Keratinocyte (primary cell): ENCODE measurements at regions not wholly inside any gene's neighbourhood (a gene's known extent, or its start where the extent isn't known, plus 50 kb on each side); places are given as distances from the start of the nearest gene placed in this dataset.
"Not testable (repeated sequence)": the region's sequence is repeated elsewhere in the genome, so short reads cannot be mapped to it uniquely, and the experiment has no call there.

ENCODE experiments used
- DNase-seq: peaks from one replicate; pipeline ENCODE4 v3.0.0-alpha.2; 2011; ENCODE audit warnings: low read depth, missing footprints, low spot score
- FAIRE-seq: peaks from 2 replicates; lab custom pipeline; 2011; peaks lifted over from hg19 to GRCh38; lab: Jason Lieb, UNC
- H2AFZ ChIP-seq: 2 replicates; pipeline ENCODE4 v1.6.0; 2012; ENCODE audit warnings: low read length, control low read depth, inconsistent platforms; ENCODE audit not compliant: control insufficient read depth
- H3K27ac ChIP-seq: 2 replicates; pipeline ENCODE4 v1.5.1; 2011; ENCODE audit warnings: low read length; ENCODE audit not compliant: control insufficient read depth, insufficient read depth
- H3K27me3 ChIP-seq: 3 replicates; pipeline ENCODE4 v1.6.0; 2011; ENCODE audit warnings: low read length; ENCODE audit not compliant: control insufficient read depth, insufficient read depth; ENCODE audit errors: extremely low read depth
- H3K36me3 ChIP-seq, 2 experiments: 2 replicates in 1 of 2; 3 replicates in 1 of 2; pipeline ENCODE4 v1.5.1; 2011; ENCODE audit warnings: low read length in 2 of 2, mild to moderate bottlenecking in 1 of 2; ENCODE audit not compliant: control insufficient read depth in 2 of 2, insufficient read depth in 2 of 2; ENCODE audit errors: extremely low read depth in 1 of 2
- H3K4me1 ChIP-seq: 3 replicates; pipeline ENCODE4 v1.5.1; 2011; ENCODE audit warnings: low read length; ENCODE audit not compliant: control insufficient read depth, insufficient read depth; ENCODE audit errors: extremely low read depth
- H3K4me2 ChIP-seq: 3 replicates; pipeline ENCODE4 v1.6.0; 2011; ENCODE audit warnings: low read depth, low read length; ENCODE audit not compliant: control insufficient read depth, insufficient read depth; ENCODE audit errors: extremely low read depth
- H3K4me3 ChIP-seq, 3 experiments: fragments of 200-600 bp in 1 of 3; sonication (generic) in 1 of 3; 2 replicates in 2 of 3; 3 replicates in 1 of 3; pipeline ENCODE4 v1.5.1; 2011 to 2016; ENCODE audit warnings: low read length in 3 of 3, mild to moderate bottlenecking in 3 of 3, control low read depth in 2 of 3, inconsistent platforms in 1 of 3, low read depth in 1 of 3, mixed read lengths in 1 of 3, mixed run types in 1 of 3, moderate library complexity in 1 of 3; ENCODE audit not compliant: control insufficient read depth in 2 of 3, insufficient read depth in 2 of 3; ENCODE audit errors: extremely low read depth in 1 of 3
- H3K79me2 ChIP-seq: 2 replicates; pipeline ENCODE4 v1.6.0; 2012; ENCODE audit warnings: low read length; ENCODE audit not compliant: control insufficient read depth, insufficient read depth
- H3K9ac ChIP-seq: 3 replicates; pipeline ENCODE4 v1.6.0; 2011; ENCODE audit warnings: low read length; ENCODE audit not compliant: control insufficient read depth, insufficient read depth; ENCODE audit errors: extremely low read depth
- H3K9me1 ChIP-seq: 3 replicates; pipeline ENCODE4 v1.6.0; 2011; ENCODE audit warnings: low read length; ENCODE audit not compliant: control insufficient read depth, insufficient read depth; ENCODE audit errors: extremely low read depth
- H3K9me3 ChIP-seq: 2 replicates; pipeline ENCODE4 v1.5.1; 2012; ENCODE audit warnings: low read depth, low read length; ENCODE audit not compliant: control insufficient read depth
- H4K20me1 ChIP-seq: 3 replicates; pipeline ENCODE4 v1.6.0; 2011; ENCODE audit warnings: low read length; ENCODE audit not compliant: control insufficient read depth, insufficient read depth; ENCODE audit errors: extremely low read depth
- EZH2 ChIP-seq: IDR thresholded peaks from one replicate; pipeline ENCODE4 v1.6.1; 2012; ENCODE audit warnings: inconsistent platforms, mild to moderate bottlenecking, low read length, moderate library complexity
- dilution Hi-C: fragments of 300-500 bp; cut with MboI; formaldehyde crosslinking; loops from one replicate; pipeline ENCODE4 v1.7.0; 2020; ENCODE audit warnings: low sequenced_read_pairs; ENCODE audit not compliant: extremely low pct_ligation_motif_present
- TF ChIP-seq, protein P1 (sequence below), 3 experiments: IDR thresholded peaks in 1 of 3; conservative IDR thresholded peaks in 1 of 3; optimal IDR thresholded peaks in 1 of 3; 2 replicates in 2 of 3; 3 replicates in 1 of 3; pipeline versions ENCODE3 to v1.5.1; 2011; ENCODE audit warnings: low read length in 3 of 3, mild to moderate bottlenecking in 3 of 3, moderate library complexity in 2 of 3, control low read depth in 1 of 3, inconsistent platforms in 1 of 3; ENCODE audit not compliant: insufficient read depth in 2 of 3; ENCODE audit errors: extremely low read depth in 1 of 3

DNA sequence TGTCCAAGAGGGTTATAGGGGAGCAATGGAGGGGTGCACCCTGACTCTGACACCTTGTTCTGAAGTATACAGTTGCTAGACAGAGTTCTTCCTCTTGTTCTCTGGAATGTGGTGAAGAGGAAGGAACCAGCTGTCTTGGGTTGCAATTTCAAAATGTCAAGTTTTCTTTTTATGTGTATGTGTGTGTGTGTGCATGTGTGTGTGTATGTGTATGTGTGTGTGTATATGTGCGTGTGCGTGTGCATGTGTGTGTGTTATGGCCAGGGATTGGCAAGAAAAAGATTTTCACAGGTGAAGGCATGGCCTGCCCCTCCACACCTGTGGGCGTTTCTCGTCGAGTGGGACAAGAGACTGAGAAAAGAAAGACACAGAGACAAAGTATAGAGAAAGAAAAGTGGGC is 81.6 kb upstream of the ADGRA3 start:
- H3K9me1 ChIP-seq, result no peaks in the 10 kb centered on the region
- no peak overlapping the region for H2AFZ ChIP-seq
- no peaks in the 10 kb centered on the region for H3K79me2 ChIP-seq
- dilution Hi-C loops, result no loop called here
- DNase-seq, result no peak
- no peak for FAIRE-seq
- no peak overlapping the region for H3K27ac ChIP-seq
- H3K36me3 ChIP-seq, result no peaks in the 10 kb centered on the region
- no peaks in the 10 kb centered on the region for H3K27me3 ChIP-seq
- no peak for TF ChIP-seq EZH2
- TF ChIP-seq, protein P1, sequence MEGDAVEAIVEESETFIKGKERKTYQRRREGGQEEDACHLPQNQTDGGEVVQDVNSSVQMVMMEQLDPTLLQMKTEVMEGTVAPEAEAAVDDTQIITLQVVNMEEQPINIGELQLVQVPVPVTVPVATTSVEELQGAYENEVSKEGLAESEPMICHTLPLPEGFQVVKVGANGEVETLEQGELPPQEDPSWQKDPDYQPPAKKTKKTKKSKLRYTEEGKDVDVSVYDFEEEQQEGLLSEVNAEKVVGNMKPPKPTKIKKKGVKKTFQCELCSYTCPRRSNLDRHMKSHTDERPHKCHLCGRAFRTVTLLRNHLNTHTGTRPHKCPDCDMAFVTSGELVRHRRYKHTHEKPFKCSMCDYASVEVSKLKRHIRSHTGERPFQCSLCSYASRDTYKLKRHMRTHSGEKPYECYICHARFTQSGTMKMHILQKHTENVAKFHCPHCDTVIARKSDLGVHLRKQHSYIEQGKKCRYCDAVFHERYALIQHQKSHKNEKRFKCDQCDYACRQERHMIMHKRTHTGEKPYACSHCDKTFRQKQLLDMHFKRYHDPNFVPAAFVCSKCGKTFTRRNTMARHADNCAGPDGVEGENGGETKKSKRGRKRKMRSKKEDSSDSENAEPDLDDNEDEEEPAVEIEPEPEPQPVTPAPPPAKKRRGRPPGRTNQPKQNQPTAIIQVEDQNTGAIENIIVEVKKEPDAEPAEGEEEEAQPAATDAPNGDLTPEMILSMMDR (optimal IDR thresholded peaks at IDR 0.05 in 1 of 3, IDR thresholded peaks at IDR 0.05 in 1 of 3, conservative IDR thresholded peaks at IDR 0.05 in 1 of 3; ENCODE audit: extremely low read depth in 1 of 3, insufficient read depth in 2 of 3, low read length in 3 of 3), result no peak
- H4K20me1 ChIP-seq, result no peaks in the 10 kb centered on the region
- no peak overlapping the region for H3K4me2 ChIP-seq
- no peaks in the 10 kb centered on the region for H3K4me1 ChIP-seq
- no peak overlapping the region for H3K4me3 ChIP-seq
- H3K9me3 ChIP-seq, result no peaks in the 10 kb centered on the region
- H3K9ac ChIP-seq, result no peak overlapping the region

DNA sequence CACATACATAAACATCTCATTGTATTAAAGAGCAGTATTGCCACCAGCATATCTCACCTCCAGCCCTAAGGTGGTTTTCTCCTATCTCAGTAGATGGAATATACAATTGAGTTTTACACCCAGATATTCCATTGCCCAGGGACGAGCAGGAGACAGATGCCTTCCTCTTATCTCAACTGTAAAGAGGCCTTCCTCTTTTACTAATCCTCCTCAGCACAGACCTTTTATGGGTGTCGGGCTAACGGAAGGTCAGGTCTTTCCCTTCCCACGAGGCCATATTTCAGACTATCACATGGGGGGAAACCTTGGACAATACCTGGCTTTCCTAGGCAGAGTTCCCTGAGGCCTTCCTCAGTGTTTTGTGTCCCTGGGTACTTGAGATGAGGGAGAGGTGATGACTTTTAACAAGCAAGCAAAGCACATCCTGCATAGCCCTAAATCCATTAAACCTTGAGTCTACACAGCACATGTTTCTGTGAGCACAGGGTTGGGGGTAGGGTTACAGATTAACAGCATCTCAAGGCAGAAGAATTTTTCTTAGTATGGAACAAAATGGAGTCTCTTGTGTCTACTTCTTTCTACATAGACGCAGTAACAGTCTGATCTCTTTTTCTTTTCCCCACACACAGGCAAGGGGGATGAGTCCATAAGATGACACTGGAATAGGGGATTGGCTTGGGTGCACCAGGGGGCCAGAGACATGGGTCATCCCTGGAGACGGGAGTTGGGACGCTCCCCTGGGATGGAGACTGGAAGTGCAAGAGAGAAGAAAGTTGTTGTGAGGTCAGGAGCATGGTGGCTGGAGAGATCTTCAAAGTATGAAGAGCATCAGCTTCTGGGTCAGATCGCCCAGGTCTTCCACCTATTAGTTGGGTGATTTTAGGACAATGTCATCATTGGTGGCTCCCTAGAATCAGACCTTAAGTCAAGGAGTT is 82.5 kb upstream of the ADGRA3 start:
- H3K9me1 ChIP-seq, FAIRE-seq, H3K27me3 ChIP-seq, H4K20me1 ChIP-seq, H2AFZ ChIP-seq, H3K27ac ChIP-seq, H3K9me3 ChIP-seq, DNase-seq, H3K36me3 ChIP-seq, H3K4me1 ChIP-seq, H3K79me2 ChIP-seq, dilution Hi-C loops, H3K4me2 ChIP-seq, H3K4me3 ChIP-seq, H3K9ac ChIP-seq: not testable (repeated sequence)

- H3K9ac ChIP-seq, DNase-seq, H3K9me3 ChIP-seq, H4K20me1 ChIP-seq, H3K9me1 ChIP-seq, H3K36me3 ChIP-seq, FAIRE-seq, H3K4me2 ChIP-seq, H3K79me2 ChIP-seq, H3K27ac ChIP-seq, H3K4me3 ChIP-seq, dilution Hi-C loops, H2AFZ ChIP-seq, H3K27me3 ChIP-seq, H3K4me1 ChIP-seq: not testable (repeated sequence)
Measured at GRCh38 chr4:22599228-22599928, 83.5 kb upstream of the ADGRA3 start.

DNA sequence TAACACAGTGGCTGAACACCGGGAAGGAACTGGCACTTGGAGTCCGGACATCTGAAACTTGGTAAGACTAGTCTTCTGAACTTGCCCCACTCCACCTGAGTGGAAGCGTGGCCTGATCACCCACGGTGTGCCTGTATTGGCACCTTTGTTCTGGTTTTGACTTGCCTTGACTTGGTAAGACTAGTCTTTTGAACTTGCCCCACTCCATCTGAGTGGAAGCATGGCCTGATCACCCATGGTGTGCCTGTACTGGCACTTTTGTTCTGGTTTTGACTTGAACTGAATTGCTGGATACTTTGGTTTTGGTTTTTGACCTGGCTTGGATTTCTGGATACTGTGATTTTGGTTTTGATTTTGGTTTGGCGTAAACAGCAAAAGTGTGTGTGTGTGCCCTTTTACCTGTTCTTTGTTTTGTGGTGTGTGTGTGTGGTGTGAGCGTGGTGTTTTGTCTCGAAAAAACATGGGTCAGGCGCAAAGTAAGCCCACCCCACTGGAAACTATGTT is 84.1 kb upstream of the ADGRA3 start:
- H3K4me2 ChIP-seq, H3K27me3 ChIP-seq, FAIRE-seq, H3K36me3 ChIP-seq, H3K9me3 ChIP-seq, H3K4me3 ChIP-seq, H3K79me2 ChIP-seq, H3K4me1 ChIP-seq, DNase-seq, H3K27ac ChIP-seq, H3K9ac ChIP-seq, H2AFZ ChIP-seq, H3K9me1 ChIP-seq, H4K20me1 ChIP-seq, dilution Hi-C loops: not testable (repeated sequence)
